Tibial artery (tissue), 4 donors: ENCODE measurements at regions not wholly inside any gene's neighbourhood (a gene's known extent, or its start where the extent isn't known, plus 50 kb on each side); places are given as distances from the start of the nearest gene placed in this dataset.

Source experiments
- DNase-seq, 2 donors: peaks; one replicate each; pipeline ENCODE4 v3.0.0-alpha.2; 2019
- H3K27ac ChIP-seq, 2 donors: fragments of 200-600 bp; sonication (generic) in 1 of 2; 1 replicate in 1 of 2; 2 replicates in 1 of 2; pipeline ENCODE4 v1.5.1; 2018 to 2019; ENCODE audit warnings: mild to moderate bottlenecking in 1 of 2
- H3K27me3 ChIP-seq, 2 donors: fragments of 200-600 bp; sonication (generic) in 1 of 2; one replicate each; pipeline versions ENCODE4 v1.5.1 to v1.6.0; 2016 to 2019
- H3K36me3 ChIP-seq, 3 donors: fragments of 200-600 bp; sonication (generic) in 2 of 3; one replicate each; pipeline ENCODE4 v1.5.1; 2016 to 2019; ENCODE audit warnings: mild to moderate bottlenecking in 2 of 3
- H3K4me1 ChIP-seq, 4 donors: fragments of 200-600 bp; sonication (generic) in 2 of 4; 1 replicate in 3 of 4; 2 replicates in 1 of 4; pipeline ENCODE4 v1.5.1; 2016 to 2019
- H3K4me3 ChIP-seq, 2 donors: fragments of 200-600 bp; sonication (generic) in 1 of 2; 1 replicate in 1 of 2; 2 replicates in 1 of 2; pipeline ENCODE4 v1.5.1; 2018 to 2019; ENCODE audit warnings: mild to moderate bottlenecking in 2 of 2
- H3K9me3 ChIP-seq, 3 donors: fragments of 200-600 bp; sonication (generic) in 1 of 3; one replicate each; pipeline ENCODE4 v1.5.1; 2016 to 2019
- CTCF ChIP-seq, 2 experiments: fragments of 200-600 bp in 1 of 2; fragments of 450-650 bp in 1 of 2; IDR thresholded peaks; one replicate each; pipeline ENCODE4 v1.5.1; 2017 to 2019; ENCODE audit warnings: antibody characterized with exemption in 2 of 2, mild to moderate bottlenecking in 1 of 2, moderate library complexity in 1 of 2
- intact Hi-C: fragments of 100-400 bp; cut with DNase I; formaldehyde crosslinking; loops from one replicate; pipeline ENCODE4 v1.15.0; 2023; ENCODE audit warnings: low total_unique reads

- no peak for DNase-seq
- Histone ChIP-seq H3K36me3 (peaks cover 10 to 24% (median 12%) of the 10 kb centered on the region in 3 donors), H3K27me3 (no peaks in the 10 kb centered on the region), H3K4me1 (no peaks in the 10 kb centered on the region), H3K9me3 (peaks cover 0 to 28% (median 8%) of the 10 kb centered on the region in 3 donors), H3K27ac (no peak overlapping the region), H3K4me3 (no peak overlapping the region)
- no peak for TF ChIP-seq CTCF (IDR thresholded peaks at IDR 0.05)
- intact Hi-C loops = no loop called here
Observed at GRCh38 chr12:104822941-104823340, 135.1 kb downstream of the SLC41A2 start.

GRCh38 chr12:104816845-104817503 lies 141.1 kb downstream of the SLC41A2 start:
- TF ChIP-seq CTCF (IDR thresholded peaks at IDR 0.05) = no peak
- Histone ChIP-seq H3K27me3 (no peaks in the 10 kb centered on the region), H3K27ac (no peak overlapping the region), H3K4me1 (no peaks in the 10 kb centered on the region), H3K36me3 (peaks cover 0 to 16% (median 4%) of the 10 kb centered on the region in 3 donors), H3K9me3 (peaks cover 0 to 7% (median 0%) of the 10 kb centered on the region in 3 donors), H3K4me3 (no peak overlapping the region)
- DNase-seq = no peak
- intact Hi-C loops = no loop called here

- H3K27ac ChIP-seq = no peak overlapping the region
- intact Hi-C loops = no loop called here
- no peak for DNase-seq
- TF ChIP-seq CTCF (IDR thresholded peaks at IDR 0.05) = no peak
- no peak overlapping the region for H3K4me3 ChIP-seq
- peaks cover 0 to 23% (median 4%) of the 10 kb centered on the region in 3 donors for H3K36me3 ChIP-seq
- no peaks in the 10 kb centered on the region for H3K27me3 ChIP-seq
- H3K9me3 ChIP-seq = peaks cover 0 to 7% (median 0%) of the 10 kb centered on the region in 3 donors
- H3K4me1 ChIP-seq = no peaks in the 10 kb centered on the region
Observed at GRCh38 chr12:104815935-104816334, 142.2 kb downstream of the SLC41A2 start.

- Histone ChIP-seq H3K27ac (no peak overlapping the region), H3K4me1 (no peaks in the 10 kb centered on the region), H3K27me3 (no peaks in the 10 kb centered on the region), H3K9me3 (peaks cover 0 to 6% (median 0%) of the 10 kb centered on the region in 3 donors), H3K4me3 (no peak overlapping the region), H3K36me3 (peaks cover 0 to 20% (median 4%) of the 10 kb centered on the region in 3 donors)
- DNase-seq = no peak
- intact Hi-C loops = no loop called here
- TF ChIP-seq CTCF (IDR thresholded peaks at IDR 0.05) = no peak
Observed at GRCh38 chr12:104814944-104815343, 143.1 kb downstream of the SLC41A2 start.
